ENCODE measurements at regions not wholly inside any gene's neighbourhood (a gene's known extent, or its start where the extent isn't known, plus 50 kb on each side); places are given as distances from the start of the nearest gene placed in this dataset.
A peak's percentile ranks its signal among the peaks of the same experiment; 100 is the strongest.

DNA sequence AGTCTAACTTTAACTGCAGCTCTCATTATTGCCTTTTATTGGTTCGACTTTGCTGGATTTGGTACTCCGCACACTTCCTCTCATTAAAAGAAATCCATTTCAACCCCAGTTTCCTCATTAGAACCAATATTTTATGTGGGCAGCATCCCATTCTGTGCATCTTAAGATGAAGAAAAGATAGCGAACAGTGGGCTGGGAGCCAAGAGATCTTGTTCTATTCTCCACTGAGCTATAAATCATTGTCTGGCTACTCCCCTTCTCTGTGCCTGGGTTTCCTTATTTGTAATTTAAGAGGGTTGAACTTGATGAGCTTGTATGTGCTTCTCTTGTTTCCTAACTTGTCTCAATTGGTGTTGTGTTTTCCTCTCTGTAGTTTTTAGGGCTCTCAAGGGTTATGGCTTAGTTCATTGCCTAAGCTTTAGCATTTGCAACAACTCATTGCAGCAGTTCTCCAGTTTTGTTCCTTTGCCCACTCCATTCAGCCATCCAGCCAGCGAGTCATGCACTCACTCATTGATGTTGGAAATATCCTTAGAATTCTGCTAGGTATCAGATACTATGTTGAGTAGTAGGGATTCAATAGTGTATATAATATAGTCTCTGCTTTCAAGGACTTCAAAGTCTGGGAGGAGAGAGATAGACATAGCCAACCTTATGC, 273.3 kb upstream of the TNC start:
- peaks cover 58% of the 10 kb centered on the region for H3K4me1 ChIP-seq (ENCODE audit: control insufficient read depth, insufficient read depth, low read length)
- no peaks in the 10 kb centered on the region for H3K36me3 ChIP-seq (ENCODE audit: control insufficient read depth, insufficient read depth, low read length, severe bottlenecking)
- no peak overlapping the region for H3K9ac ChIP-seq (ENCODE audit: low read length)
- H3K27me3 ChIP-seq (replicated peaks; ENCODE audit: control insufficient read depth, insufficient read depth, low read length), result no peaks in the 10 kb centered on the region
- H3K4me3 ChIP-seq (ENCODE audit: low read length), result no peak overlapping the region
- no peak for DNase-seq (ENCODE audit: low read depth)
- H3K9me3 ChIP-seq (ENCODE audit: control insufficient read depth, low read length), result no peaks in the 10 kb centered on the region

GRCh38 chr9:115393976-115394775, 276.2 kb upstream of the TNC start:
- no peak for DNase-seq (ENCODE audit: low read depth)
- H3K4me1 ChIP-seq (ENCODE audit: control insufficient read depth, insufficient read depth, low read length), result peaks cover 61% of the 10 kb centered on the region
- no peaks in the 10 kb centered on the region for H3K36me3 ChIP-seq (ENCODE audit: control insufficient read depth, insufficient read depth, low read length, severe bottlenecking)
- H3K9me3 ChIP-seq (ENCODE audit: control insufficient read depth, low read length), result no peaks in the 10 kb centered on the region
- no peaks in the 10 kb centered on the region for H3K27me3 ChIP-seq (replicated peaks; ENCODE audit: control insufficient read depth, insufficient read depth, low read length)
- H3K4me3 ChIP-seq (ENCODE audit: low read length), result no peak overlapping the region
- H3K9ac ChIP-seq (ENCODE audit: low read length), result peak overlapping the region; percentile 72

- Histone ChIP-seq H3K27me3 (replicated peaks; ENCODE audit: control insufficient read depth, insufficient read depth, low read length) (no peaks in the 10 kb centered on the region), H3K4me1 (ENCODE audit: control insufficient read depth, insufficient read depth, low read length) (peaks cover 75% of the 10 kb centered on the region), H3K9ac (ENCODE audit: low read length) (peak overlapping the region; percentile 72), H3K4me3 (ENCODE audit: low read length) (no peak overlapping the region), H3K36me3 (ENCODE audit: control insufficient read depth, insufficient read depth, low read length, severe bottlenecking) (no peaks in the 10 kb centered on the region), H3K9me3 (ENCODE audit: control insufficient read depth, low read length) (no peaks in the 10 kb centered on the region)
- no peak for DNase-seq (ENCODE audit: low read depth)
Measured at GRCh38 chr9:115395511-115396021, 277.6 kb upstream of the TNC start.

DNA sequence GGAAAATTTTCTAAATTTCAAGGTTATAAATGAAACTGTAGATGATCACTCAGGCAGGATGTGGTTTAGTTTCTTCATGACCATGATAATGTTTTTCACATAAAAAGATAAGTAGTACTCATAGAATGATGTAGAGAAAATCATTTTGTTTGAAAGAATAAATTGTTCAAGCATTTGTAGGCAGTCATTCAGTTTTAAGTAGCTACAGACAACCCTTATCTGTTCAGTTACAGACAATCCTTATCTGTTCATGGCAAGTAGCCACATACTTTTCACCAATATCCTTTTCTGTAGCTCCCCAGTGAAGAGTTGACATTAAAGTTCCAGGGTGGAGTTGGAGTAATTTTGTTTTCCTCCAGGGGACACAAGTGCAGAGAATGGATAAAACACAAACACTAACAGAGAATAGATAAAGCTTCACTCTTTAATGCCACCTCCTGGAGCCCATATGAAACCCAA, 278.1 kb upstream of the TNC start:
- no peaks in the 10 kb centered on the region for H3K27me3 ChIP-seq (replicated peaks; ENCODE audit: control insufficient read depth, insufficient read depth, low read length)
- no peak overlapping the region for H3K4me3 ChIP-seq (ENCODE audit: low read length)
- H3K9me3 ChIP-seq (ENCODE audit: control insufficient read depth, low read length), result no peaks in the 10 kb centered on the region
- peak overlapping the region; percentile 72 for H3K9ac ChIP-seq (ENCODE audit: low read length)
- no peak for DNase-seq (ENCODE audit: low read depth)
- H3K36me3 ChIP-seq (ENCODE audit: control insufficient read depth, insufficient read depth, low read length, severe bottlenecking), result no peaks in the 10 kb centered on the region
- peaks cover 74% of the 10 kb centered on the region for H3K4me1 ChIP-seq (ENCODE audit: control insufficient read depth, insufficient read depth, low read length)

DNA sequence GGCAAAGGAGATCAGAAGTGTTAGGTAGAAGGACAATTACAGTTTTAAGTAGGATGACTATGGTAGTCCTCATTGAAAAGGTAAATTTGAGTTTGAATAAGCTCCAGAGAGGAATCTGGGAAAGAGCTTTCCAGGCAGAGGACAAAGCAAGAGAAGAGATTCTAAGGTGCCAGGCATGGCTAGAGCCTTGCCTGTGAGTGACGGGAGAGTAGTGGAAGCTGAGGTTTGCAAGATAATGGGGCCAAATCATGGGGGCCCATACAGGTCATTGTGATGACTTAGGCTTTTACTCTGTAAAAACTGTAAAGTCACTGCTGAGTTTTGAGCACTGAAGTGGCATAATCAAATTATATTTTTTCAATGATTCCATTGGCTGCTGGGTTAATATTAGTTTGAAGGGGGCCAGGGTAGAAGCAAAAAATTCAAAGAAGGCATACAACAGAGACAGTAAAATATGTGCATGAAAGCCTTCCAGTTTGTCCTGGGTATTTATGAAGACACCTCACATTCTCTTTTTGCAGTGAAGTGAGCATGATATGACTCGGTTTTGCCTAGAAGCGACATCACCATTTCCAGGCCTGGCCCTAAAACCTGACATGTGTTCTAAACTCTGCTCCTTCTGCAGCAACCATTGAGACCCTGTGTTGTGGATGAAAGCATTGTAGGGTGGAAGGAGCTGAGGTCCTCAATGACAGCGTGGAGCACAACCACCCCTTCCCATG, 279.8 kb upstream of the TNC start:
- Histone ChIP-seq H3K4me1 (ENCODE audit: control insufficient read depth, insufficient read depth, low read length) (peaks cover 71% of the 10 kb centered on the region), H3K9ac (ENCODE audit: low read length) (peak overlapping the region; percentile 72), H3K4me3 (ENCODE audit: low read length) (no peak overlapping the region), H3K9me3 (ENCODE audit: control insufficient read depth, low read length) (no peaks in the 10 kb centered on the region), H3K36me3 (ENCODE audit: control insufficient read depth, insufficient read depth, low read length, severe bottlenecking) (no peaks in the 10 kb centered on the region), H3K27me3 (replicated peaks; ENCODE audit: control insufficient read depth, insufficient read depth, low read length) (no peaks in the 10 kb centered on the region)
- no peak for DNase-seq (ENCODE audit: low read depth)

DNA sequence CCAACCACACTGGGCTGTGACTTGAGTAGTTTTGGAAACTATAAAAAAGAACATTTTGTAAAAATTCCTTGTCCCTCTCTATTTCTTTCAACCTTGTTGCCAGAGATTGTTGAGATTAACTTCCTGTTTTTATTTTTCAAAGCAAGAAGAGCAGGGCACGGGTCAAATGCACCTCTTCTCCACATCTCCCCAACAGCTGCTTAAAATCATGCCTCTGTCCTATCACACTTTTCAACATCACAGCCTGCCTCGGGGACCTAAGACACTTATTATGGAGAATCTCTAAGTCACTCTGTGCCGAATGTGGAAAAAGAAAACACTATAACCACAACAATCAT, 280.3 kb upstream of the TNC start:
- H3K27me3 ChIP-seq (replicated peaks; ENCODE audit: control insufficient read depth, insufficient read depth, low read length), result no peaks in the 10 kb centered on the region
- no peaks in the 10 kb centered on the region for H3K36me3 ChIP-seq (ENCODE audit: control insufficient read depth, insufficient read depth, low read length, severe bottlenecking)

GRCh38 chr9:115398996-115399395, 281.0 kb upstream of the TNC start:
- Histone ChIP-seq H3K36me3 (ENCODE audit: control insufficient read depth, insufficient read depth, low read length, severe bottlenecking) (no peaks in the 10 kb centered on the region), H3K4me1 (ENCODE audit: control insufficient read depth, insufficient read depth, low read length) (peaks cover 63% of the 10 kb centered on the region), H3K9ac (ENCODE audit: low read length) (peak overlapping the region; percentile 80), H3K4me3 (ENCODE audit: low read length) (no peak overlapping the region), H3K9me3 (ENCODE audit: control insufficient read depth, low read length) (no peaks in the 10 kb centered on the region), H3K27me3 (replicated peaks; ENCODE audit: control insufficient read depth, insufficient read depth, low read length) (no peaks in the 10 kb centered on the region)
- DNase-seq (ENCODE audit: low read depth), result no peak

More for the DNA sequence above, 280.3 kb upstream of the TNC start:
- DNase-seq (ENCODE audit: low read depth), result no peak
- peaks cover 70% of the 10 kb centered on the region for H3K4me1 ChIP-seq (ENCODE audit: control insufficient read depth, insufficient read depth, low read length)
- H3K9ac ChIP-seq (ENCODE audit: low read length), result peak overlapping the region; percentile 80
- H3K4me3 ChIP-seq (ENCODE audit: low read length), result no peak overlapping the region
- no peaks in the 10 kb centered on the region for H3K9me3 ChIP-seq (ENCODE audit: control insufficient read depth, low read length)

- Histone ChIP-seq H3K4me1 (ENCODE audit: control insufficient read depth, insufficient read depth, low read length) (peaks cover 45% of the 10 kb centered on the region), H3K36me3 (ENCODE audit: control insufficient read depth, insufficient read depth, low read length, severe bottlenecking) (no peaks in the 10 kb centered on the region), H3K4me3 (ENCODE audit: low read length) (no peak overlapping the region), H3K9ac (ENCODE audit: low read length) (peak overlapping the region; percentile 80), H3K27me3 (replicated peaks; ENCODE audit: control insufficient read depth, insufficient read depth, low read length) (no peaks in the 10 kb centered on the region), H3K9me3 (ENCODE audit: control insufficient read depth, low read length) (no peaks in the 10 kb centered on the region)
- DNase-seq (ENCODE audit: low read depth), result peak; percentile 90
Measured at GRCh38 chr9:115400796-115401195, 282.8 kb upstream of the TNC start.

- Histone ChIP-seq H3K9me3 (ENCODE audit: control insufficient read depth, low read length) (no peaks in the 10 kb centered on the region), H3K27me3 (replicated peaks; ENCODE audit: control insufficient read depth, insufficient read depth, low read length) (no peaks in the 10 kb centered on the region), H3K9ac (ENCODE audit: low read length) (peak overlapping the region; percentile 73), H3K4me3 (ENCODE audit: low read length) (no peak overlapping the region), H3K36me3 (ENCODE audit: control insufficient read depth, insufficient read depth, low read length, severe bottlenecking) (no peaks in the 10 kb centered on the region), H3K4me1 (ENCODE audit: control insufficient read depth, insufficient read depth, low read length) (peaks cover 40% of the 10 kb centered on the region)
- DNase-seq (ENCODE audit: low read depth), result no peak
Measured at GRCh38 chr9:115401756-115402327, 283.9 kb upstream of the TNC start.

DNA sequence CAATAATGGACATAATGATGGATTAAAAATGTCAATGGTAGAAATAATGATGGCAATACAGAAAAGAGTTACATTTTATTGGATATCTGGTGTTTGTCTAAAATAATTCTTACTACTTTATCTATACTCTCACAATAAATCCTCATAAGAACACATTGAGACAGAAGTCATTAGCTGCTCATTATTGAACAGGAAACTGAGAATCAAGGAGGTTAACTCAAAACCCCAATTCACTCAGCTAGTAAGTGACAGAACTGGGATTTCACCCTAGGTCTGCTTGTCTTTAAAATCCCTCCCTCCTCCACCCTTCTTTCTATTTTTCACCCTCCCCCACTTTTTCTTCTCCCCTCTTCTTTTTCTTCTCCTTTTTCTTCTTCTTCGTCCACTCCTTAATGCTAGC, 285.8 kb upstream of the TNC start:
- no peak for DNase-seq (ENCODE audit: low read depth)
- peaks cover 42% of the 10 kb centered on the region for H3K4me1 ChIP-seq (ENCODE audit: control insufficient read depth, insufficient read depth, low read length)
- no peaks in the 10 kb centered on the region for H3K27me3 ChIP-seq (replicated peaks; ENCODE audit: control insufficient read depth, insufficient read depth, low read length)
- H3K9ac ChIP-seq (ENCODE audit: low read length), result peak overlapping the region; percentile 20
- no peaks in the 10 kb centered on the region for H3K36me3 ChIP-seq (ENCODE audit: control insufficient read depth, insufficient read depth, low read length, severe bottlenecking)
- H3K9me3 ChIP-seq (ENCODE audit: control insufficient read depth, low read length), result no peaks in the 10 kb centered on the region
- no peak overlapping the region for H3K4me3 ChIP-seq (ENCODE audit: low read length)

- peak; percentile 44 for DNase-seq (ENCODE audit: low read depth)
- no peak overlapping the region for H3K4me3 ChIP-seq (ENCODE audit: low read length)
- peaks cover 39% of the 10 kb centered on the region for H3K4me1 ChIP-seq (ENCODE audit: control insufficient read depth, insufficient read depth, low read length)
- H3K9me3 ChIP-seq (ENCODE audit: control insufficient read depth, low read length), result no peaks in the 10 kb centered on the region
- H3K36me3 ChIP-seq (ENCODE audit: control insufficient read depth, insufficient read depth, low read length, severe bottlenecking), result no peaks in the 10 kb centered on the region
- H3K27me3 ChIP-seq (replicated peaks; ENCODE audit: control insufficient read depth, insufficient read depth, low read length), result no peaks in the 10 kb centered on the region
- peak overlapping the region; percentile 20 for H3K9ac ChIP-seq (ENCODE audit: low read length)
Measured at GRCh38 chr9:115404311-115404710, 286.4 kb upstream of the TNC start.
